Fibroblast of pulmonary artery (primary cell): ENCODE measurements at regions not wholly inside any gene's neighbourhood (a gene's known extent, or its start where the extent isn't known, plus 50 kb on each side); places are given as distances from the start of the nearest gene placed in this dataset.
"Not testable (repeated sequence)": the region's sequence is repeated elsewhere in the genome, so short reads cannot be mapped to it uniquely, and the experiment has no call there.

Experiments used
- DNase-seq: peaks from one replicate; pipeline ENCODE4 v3.0.0-alpha.2; 2010; ENCODE audit warnings: low read depth
- H3K4me3 ChIP-seq: replicated peaks from 2 replicates; pipeline ENCODE4 v1.5.1; 2011; ENCODE audit warnings: low read depth, mild to moderate bottlenecking, control low read depth, low read length, moderate library complexity
- CTCF ChIP-seq: IDR thresholded peaks from 2 replicates; pipeline ENCODE4 v1.5.1; 2011; ENCODE audit warnings: mild to moderate bottlenecking, control low read depth, low read length, inconsistent platforms; ENCODE audit errors: missing control alignments

- DNase-seq = no peak
- no peak overlapping the region for H3K4me3 ChIP-seq
- TF ChIP-seq CTCF = no peak
Observed at GRCh38 chr16:10277597-10277996, 95.4 kb upstream of the GRIN2A start.

GRCh38 chr16:10280262-10281170 lies 98.3 kb upstream of the GRIN2A start:
- no peak for DNase-seq
- TF ChIP-seq CTCF = no peak
- no peak overlapping the region for H3K4me3 ChIP-seq

GRCh38 chr16:10282367-10282766 lies 100.1 kb upstream of the GRIN2A start:
- DNase-seq = no peak
- H3K4me3 ChIP-seq = no peak overlapping the region
- no peak for TF ChIP-seq CTCF

GRCh38 chr16:10283246-10283645 lies 101.0 kb upstream of the GRIN2A start:
- not testable (repeated sequence) for H3K4me3 ChIP-seq, DNase-seq

GRCh38 chr16:10290467-10291105 lies 95.3 kb upstream of the ATF7IP2 start:
- H3K4me3 ChIP-seq, DNase-seq: not testable (repeated sequence)

GRCh38 chr16:10292197-10292596 lies 93.7 kb upstream of the ATF7IP2 start:
- DNase-seq, H3K4me3 ChIP-seq: not testable (repeated sequence)

- not testable (repeated sequence) for DNase-seq, H3K4me3 ChIP-seq
Observed at GRCh38 chr16:10292976-10293375, 92.9 kb upstream of the ATF7IP2 start.

GRCh38 chr16:10294153-10294552 lies 91.7 kb upstream of the ATF7IP2 start:
- H3K4me3 ChIP-seq, DNase-seq: not testable (repeated sequence)

- no peak for DNase-seq
- no peak for TF ChIP-seq CTCF
- no peak overlapping the region for H3K4me3 ChIP-seq
Observed at GRCh38 chr16:10296956-10297340, 88.9 kb upstream of the ATF7IP2 start.
